ENCODE measurements at regions not wholly inside any gene's neighbourhood (a gene's known extent, or its start where the extent isn't known, plus 50 kb on each side); places are given as distances from the start of the nearest gene placed in this dataset.

GRCh38 chr3:182138393-182138792 lies 426.7 kb downstream of the SOX2 start:
- WGBS = 13% methylated on average over 1 of the region's 1 CpG
- H3K9me3 ChIP-seq = no peaks in the 10 kb centered on the region
- intact Hi-C loops (cut with DNase I) = no loop called here
- TF ChIP-seq POLR2A (IDR thresholded peaks at IDR 0.05) (no peak), POLR2AphosphoS5 (IDR thresholded peaks at IDR 0.05) (no peak), CTCF (IDR thresholded peaks at IDR 0.05) (no peak)
- H3K4me3 ChIP-seq = no peak overlapping the region
- H3K4me1 ChIP-seq (replicated peaks) = no peaks in the 10 kb centered on the region
- no peak overlapping the region for H3K27ac ChIP-seq
- DNase-seq (ENCODE audit: low spot score) = no peak
- H3K36me3 ChIP-seq = no peaks in the 10 kb centered on the region
- no peaks in the 10 kb centered on the region for H3K27me3 ChIP-seq (replicated peaks; ENCODE audit: insufficient read depth)

- no peaks in the 10 kb centered on the region for H3K4me1 ChIP-seq (replicated peaks)
- H3K27me3 ChIP-seq (replicated peaks; ENCODE audit: insufficient read depth) = no peaks in the 10 kb centered on the region
- H3K36me3 ChIP-seq = no peaks in the 10 kb centered on the region
- TF ChIP-seq CTCF (IDR thresholded peaks at IDR 0.05) = no peak
- TF ChIP-seq POLR2AphosphoS5 (IDR thresholded peaks at IDR 0.05) = no peak
- TF ChIP-seq POLR2A (IDR thresholded peaks at IDR 0.05) = no peak
- no peak overlapping the region for H3K4me3 ChIP-seq
- H3K27ac ChIP-seq = no peak overlapping the region
- intact Hi-C loops (cut with DNase I) = no loop called here
- 48% methylated on average over 7 of the region's 7 CpGs for WGBS
- no peaks in the 10 kb centered on the region for H3K9me3 ChIP-seq
- no peak for DNase-seq (ENCODE audit: low spot score)
These were observed 428.1 kb downstream of the SOX2 start for GRCh38 chr3:182139627-182140357.

DNA sequence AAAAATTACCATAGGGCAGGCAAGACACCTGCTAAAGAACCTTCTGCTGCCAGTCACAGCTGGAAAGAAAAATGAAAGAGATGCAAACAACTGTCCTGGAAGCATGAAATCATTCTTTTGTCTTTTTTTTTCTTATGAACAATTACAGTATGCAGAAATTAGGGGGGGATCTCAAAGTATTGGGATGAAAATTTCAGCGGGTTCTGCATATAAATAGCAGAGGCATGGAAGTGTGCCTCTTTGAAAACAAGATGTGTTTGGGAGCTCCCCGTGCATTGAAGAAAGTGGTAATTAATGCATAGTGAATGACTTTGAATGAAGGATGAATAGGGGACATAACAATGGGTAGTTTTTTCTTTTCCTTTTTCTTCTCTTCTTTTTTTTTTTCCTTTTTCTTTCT lies 431.2 kb downstream of the SOX2 start:
- Histone ChIP-seq H3K9me3 (no peaks in the 10 kb centered on the region), H3K27me3 (replicated peaks; ENCODE audit: insufficient read depth) (no peaks in the 10 kb centered on the region), H3K36me3 (no peaks in the 10 kb centered on the region), H3K27ac (no peak overlapping the region), H3K4me1 (replicated peaks) (no peaks in the 10 kb centered on the region), H3K4me3 (no peak overlapping the region)
- WGBS = 41% methylated on average over 2 of the region's 2 CpGs
- TF ChIP-seq CTCF (IDR thresholded peaks at IDR 0.05) = no peak
- no peak for DNase-seq (ENCODE audit: low spot score)
- intact Hi-C loops (cut with DNase I) = no loop called here

DNA sequence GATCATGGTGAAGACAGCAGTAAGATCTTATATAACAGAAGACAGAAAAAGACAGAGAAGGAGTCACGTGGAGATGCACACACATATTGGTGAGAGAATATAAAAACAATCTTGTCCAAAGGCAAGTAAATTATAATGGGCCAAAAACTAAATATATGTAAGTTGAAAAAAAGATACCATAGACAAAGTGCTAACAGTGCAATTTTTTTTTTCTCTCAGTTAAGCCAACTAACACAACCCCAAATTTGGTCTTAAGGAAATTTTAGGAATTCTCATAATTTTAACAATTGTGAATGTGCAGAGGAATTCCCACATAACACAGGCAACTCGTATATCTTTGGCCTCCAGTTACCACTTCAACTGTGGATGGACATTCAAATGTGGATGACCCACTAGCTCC lies 432.2 kb downstream of the SOX2 start:
- DNase-seq (ENCODE audit: low spot score) = no peak
- WGBS = 80% methylated on average over 2 of the region's 2 CpGs
- intact Hi-C loops (cut with DNase I) = no loop called here

More for the DNA sequence above, 432.2 kb downstream of the SOX2 start:
- Histone ChIP-seq H3K4me3 (no peak overlapping the region), H3K27ac (no peak overlapping the region), H3K36me3 (no peaks in the 10 kb centered on the region), H3K27me3 (replicated peaks; ENCODE audit: insufficient read depth) (no peaks in the 10 kb centered on the region), H3K9me3 (no peaks in the 10 kb centered on the region), H3K4me1 (replicated peaks) (no peaks in the 10 kb centered on the region)
- TF ChIP-seq POLR2AphosphoS5 (IDR thresholded peaks at IDR 0.05) (no peak), CTCF (IDR thresholded peaks at IDR 0.05) (no peak), POLR2A (IDR thresholded peaks at IDR 0.05) (no peak)

Measured in prostate gland (tissue), 2 donors.